SK-N-MC (cell line): ENCODE measurements at regions not wholly inside any gene's neighbourhood (a gene's known extent, or its start where the extent isn't known, plus 50 kb on each side); places are given as distances from the start of the nearest gene placed in this dataset.

ENCODE experiments used
- DNase-seq: peaks from one replicate; pipeline ENCODE4 v3.0.0-alpha.2; 2011; ENCODE audit warnings: low read depth, low spot score
- H3K27ac ChIP-seq: fragments of 200-600 bp; sonication (generic); 2 replicates; pipeline ENCODE4 v1.5.1; 2016; ENCODE audit warnings: mixed run types
- H3K36me3 ChIP-seq: fragments of 200-600 bp; sonication (generic); 2 replicates; pipeline ENCODE4 v1.6.1; 2017; ENCODE audit warnings: antibody characterized with exemption, low read length, mixed read lengths; ENCODE audit not compliant: insufficient read depth
- H3K4me3 ChIP-seq: fragments of 200-600 bp; sonication (generic); 2 replicates; pipeline ENCODE4 v1.5.1; 2016
- H3K9ac ChIP-seq: fragments of 200-600 bp; sonication (generic); 2 replicates; pipeline ENCODE4 v1.8.0; 2017; ENCODE audit warnings: mixed run types, mixed read lengths; ENCODE audit not compliant: insufficient read length
- H3K9me3 ChIP-seq: fragments of 200-600 bp; sonication (generic); 2 replicates; pipeline ENCODE4 v1.6.1; 2017; ENCODE audit warnings: low read depth, mild to moderate bottlenecking, antibody characterized with exemption, low read length, moderate library complexity, mixed read lengths
- EZH2 ChIP-seq: fragments of 200-600 bp; sonication (generic); IDR thresholded peaks from one replicate; pipeline ENCODE4 v1.6.1; 2017; ENCODE audit warnings: antibody characterized with exemption
- FOXP2 ChIP-seq: optimal IDR thresholded peaks from 2 replicates; pipeline ENCODE3; 2011; ENCODE audit warnings: mild to moderate bottlenecking, moderate library complexity; ENCODE audit not compliant: insufficient read depth; ENCODE audit errors: extremely low read length, control extremely low read depth
- POLR2AphosphoS5 ChIP-seq: IDR thresholded peaks from 2 replicates; pipeline ENCODE4 v1.6.1; 2012; ENCODE audit warnings: mild to moderate bottlenecking, low read depth, low read length, borderline replicate concordance

GRCh38 chr1:229107304-229107815 lies 163.6 kb upstream of the RAB4A start:
- no peaks in the 10 kb centered on the region for H3K9me3 ChIP-seq
- no peak overlapping the region for H3K27ac ChIP-seq
- no peak for DNase-seq
- no peak overlapping the region for H3K4me3 ChIP-seq
- no peak overlapping the region for H3K9ac ChIP-seq
- no peaks in the 10 kb centered on the region for H3K36me3 ChIP-seq
- TF ChIP-seq EZH2 (no peak), POLR2AphosphoS5 (no peak), FOXP2 (no peak)

- Histone ChIP-seq H3K9ac (no peak overlapping the region), H3K27ac (no peak overlapping the region), H3K4me3 (no peak overlapping the region), H3K36me3 (no peaks in the 10 kb centered on the region), H3K9me3 (no peaks in the 10 kb centered on the region)
- DNase-seq: no peak
- TF ChIP-seq POLR2AphosphoS5 (no peak), EZH2 (no peak), FOXP2 (no peak)
These were observed 162.9 kb upstream of the RAB4A start for GRCh38 chr1:229107972-229108371.

- Histone ChIP-seq H3K9ac (no peak overlapping the region), H3K36me3 (no peaks in the 10 kb centered on the region), H3K27ac (no peak overlapping the region), H3K9me3 (no peaks in the 10 kb centered on the region), H3K4me3 (no peak overlapping the region)
- TF ChIP-seq FOXP2: no peak
- TF ChIP-seq EZH2: no peak
- TF ChIP-seq POLR2AphosphoS5: no peak
- no peak for DNase-seq
These were observed 162.2 kb upstream of the RAB4A start for GRCh38 chr1:229108598-229109201.

- H3K27ac ChIP-seq: no peak overlapping the region
- TF ChIP-seq FOXP2: no peak
- TF ChIP-seq EZH2: no peak
- no peak for TF ChIP-seq POLR2AphosphoS5
- no peak overlapping the region for H3K4me3 ChIP-seq
- no peak for DNase-seq
- no peaks in the 10 kb centered on the region for H3K9me3 ChIP-seq
- H3K36me3 ChIP-seq: no peaks in the 10 kb centered on the region
- no peak overlapping the region for H3K9ac ChIP-seq
These were observed 161.6 kb upstream of the RAB4A start for GRCh38 chr1:229109320-229109761.

GRCh38 chr1:229110986-229111385 lies 159.9 kb upstream of the RAB4A start:
- Histone ChIP-seq H3K36me3 (no peaks in the 10 kb centered on the region), H3K4me3 (no peak overlapping the region), H3K27ac (no peak overlapping the region), H3K9me3 (no peaks in the 10 kb centered on the region), H3K9ac (no peak overlapping the region)
- no peak for DNase-seq
- TF ChIP-seq EZH2 (no peak), FOXP2 (no peak), POLR2AphosphoS5 (no peak)

GRCh38 chr1:229111703-229112319 lies 159.1 kb upstream of the RAB4A start:
- no peak for DNase-seq
- Histone ChIP-seq H3K9ac (no peak overlapping the region), H3K4me3 (no peak overlapping the region), H3K27ac (no peak overlapping the region), H3K9me3 (no peaks in the 10 kb centered on the region), H3K36me3 (no peaks in the 10 kb centered on the region)
- TF ChIP-seq FOXP2 (no peak), EZH2 (no peak), POLR2AphosphoS5 (no peak)

GRCh38 chr1:229112832-229113548 lies 157.9 kb upstream of the RAB4A start:
- Histone ChIP-seq H3K36me3 (no peaks in the 10 kb centered on the region), H3K27ac (no peak overlapping the region), H3K4me3 (no peak overlapping the region), H3K9me3 (no peaks in the 10 kb centered on the region), H3K9ac (no peak overlapping the region)
- no peak for DNase-seq
- no peak for TF ChIP-seq FOXP2
- TF ChIP-seq POLR2AphosphoS5: no peak
- TF ChIP-seq EZH2: no peak

- no peak overlapping the region for H3K9ac ChIP-seq
- no peak overlapping the region for H3K4me3 ChIP-seq
- no peak for TF ChIP-seq EZH2
- TF ChIP-seq FOXP2: no peak
- TF ChIP-seq POLR2AphosphoS5: no peak
- H3K9me3 ChIP-seq: no peaks in the 10 kb centered on the region
- no peak overlapping the region for H3K27ac ChIP-seq
- no peak for DNase-seq
- no peaks in the 10 kb centered on the region for H3K36me3 ChIP-seq
These were observed 156.6 kb upstream of the RAB4A start for GRCh38 chr1:229114315-229114714.
